ENCODE measurements at regions not wholly inside any gene's neighbourhood (a gene's known extent, or its start where the extent isn't known, plus 50 kb on each side); places are given as distances from the start of the nearest gene placed in this dataset.
"Not testable (repeated sequence)": the region's sequence is repeated elsewhere in the genome, so short reads cannot be mapped to it uniquely, and the experiment has no call there.

- Histone ChIP-seq H3K4me2 (replicated peaks; ENCODE audit: low read depth, low read length, poor library complexity, severe bottlenecking) (no peak overlapping the region), H3K4me3 (ENCODE audit: control extremely low read depth in 1 of 5, extremely low read depth in 1 of 5, insufficient read depth in 1 of 5, low read depth in 2 of 5, low read length in 4 of 5) (no peak overlapping the region), H4K20me1 (ENCODE audit: control insufficient read depth, insufficient read depth, low read length, poor library complexity, severe bottlenecking) (no peaks in the 10 kb centered on the region), H3K9ac (ENCODE audit: low read length) (no peak overlapping the region), H3K4me1 (ENCODE audit: control insufficient read depth in 2 of 2, insufficient read depth in 2 of 2, low read length in 2 of 2) (no peaks in the 10 kb centered on the region), H2AFZ (ENCODE audit: insufficient read depth, low read depth, low read length, poor library complexity, severe bottlenecking) (no peak overlapping the region), H3K27ac (ENCODE audit: low read length in 2 of 2) (no peak overlapping the region), H3K9me3 (ENCODE audit: control extremely low read depth in 1 of 3, control insufficient read depth in 2 of 3, insufficient read depth in 1 of 3, low read length in 2 of 3) (no peaks in the 10 kb centered on the region), H3K36me3 (replicated peaks in 1 of 2; ENCODE audit: control extremely low read depth in 1 of 2, control insufficient read depth in 1 of 2, extremely low read depth in 1 of 2, insufficient read depth in 2 of 2, low read length in 1 of 2) (no peaks in the 10 kb centered on the region), H3K27me3 (replicated peaks in 1 of 4; ENCODE audit: control extremely low read depth in 1 of 4, control insufficient read depth in 3 of 4, insufficient read depth in 4 of 4, low read length in 3 of 4) (no peaks in the 10 kb centered on the region), H3K79me2 (ENCODE audit: control insufficient read depth, insufficient read depth, low read length) (no peaks in the 10 kb centered on the region)
- no peaks in the 10 kb centered on the region for H3K4me1 Mint-ChIP-seq
- peaks cover 4% of the 10 kb centered on the region for H3K9me3 Mint-ChIP-seq (ENCODE audit: insufficient read depth)
- no peak for ATAC-seq (ENCODE audit: low read depth)
- peak; percentile 2 for DNase-seq
- H3K4me3 Mint-ChIP-seq = no peak overlapping the region
- POLR2A ChIA-PET = no interaction called here
- intact Hi-C loops (cut with micrococcal nuclease) = no loop called here
- CTCF ChIA-PET = no interaction called here
- H3K27ac Mint-ChIP-seq = no peak overlapping the region
- TF ChIP-seq EZH2 (IDR thresholded peaks at IDR 0.05; ENCODE audit: borderline replicate concordance, insufficient read depth, low read depth, low read length, poor library complexity, severe bottlenecking) = no peak
- TF ChIP-seq, protein P1, sequence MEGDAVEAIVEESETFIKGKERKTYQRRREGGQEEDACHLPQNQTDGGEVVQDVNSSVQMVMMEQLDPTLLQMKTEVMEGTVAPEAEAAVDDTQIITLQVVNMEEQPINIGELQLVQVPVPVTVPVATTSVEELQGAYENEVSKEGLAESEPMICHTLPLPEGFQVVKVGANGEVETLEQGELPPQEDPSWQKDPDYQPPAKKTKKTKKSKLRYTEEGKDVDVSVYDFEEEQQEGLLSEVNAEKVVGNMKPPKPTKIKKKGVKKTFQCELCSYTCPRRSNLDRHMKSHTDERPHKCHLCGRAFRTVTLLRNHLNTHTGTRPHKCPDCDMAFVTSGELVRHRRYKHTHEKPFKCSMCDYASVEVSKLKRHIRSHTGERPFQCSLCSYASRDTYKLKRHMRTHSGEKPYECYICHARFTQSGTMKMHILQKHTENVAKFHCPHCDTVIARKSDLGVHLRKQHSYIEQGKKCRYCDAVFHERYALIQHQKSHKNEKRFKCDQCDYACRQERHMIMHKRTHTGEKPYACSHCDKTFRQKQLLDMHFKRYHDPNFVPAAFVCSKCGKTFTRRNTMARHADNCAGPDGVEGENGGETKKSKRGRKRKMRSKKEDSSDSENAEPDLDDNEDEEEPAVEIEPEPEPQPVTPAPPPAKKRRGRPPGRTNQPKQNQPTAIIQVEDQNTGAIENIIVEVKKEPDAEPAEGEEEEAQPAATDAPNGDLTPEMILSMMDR (IDR thresholded peaks at IDR 0.05) = no peak
- 90% methylated on average over 2 of the region's 3 CpGs for WGBS (ENCODE audit: insufficient coverage)
- no peaks in the 10 kb centered on the region for H3K27me3 Mint-ChIP-seq
Measured at GRCh38 chr5:92144824-92145223, 761.7 kb upstream of the ARRDC3 start.

- H2AFZ ChIP-seq (ENCODE audit: insufficient read depth, low read depth, low read length, poor library complexity, severe bottlenecking); H3K4me3 Mint-ChIP-seq; H3K9me3 Mint-ChIP-seq (ENCODE audit: insufficient read depth); intact Hi-C loops (cut with micrococcal nuclease); H3K4me1 ChIP-seq (ENCODE audit: control insufficient read depth in 2 of 2, insufficient read depth in 2 of 2, low read length in 2 of 2); ATAC-seq (ENCODE audit: low read depth); DNase-seq; H4K20me1 ChIP-seq (ENCODE audit: control insufficient read depth, insufficient read depth, low read length, poor library complexity, severe bottlenecking); H3K4me3 ChIP-seq (ENCODE audit: control extremely low read depth in 1 of 5, extremely low read depth in 1 of 5, insufficient read depth in 1 of 5, low read depth in 2 of 5, low read length in 4 of 5); H3K4me1 Mint-ChIP-seq; CTCF ChIA-PET; H3K79me2 ChIP-seq (ENCODE audit: control insufficient read depth, insufficient read depth, low read length); H3K9ac ChIP-seq (ENCODE audit: low read length); H3K27me3 ChIP-seq (replicated peaks in 1 of 4; ENCODE audit: control extremely low read depth in 1 of 4, control insufficient read depth in 3 of 4, insufficient read depth in 4 of 4, low read length in 3 of 4); H3K27me3 Mint-ChIP-seq; H3K27ac Mint-ChIP-seq; H3K27ac ChIP-seq (ENCODE audit: low read length in 2 of 2); H3K36me3 ChIP-seq (replicated peaks in 1 of 2; ENCODE audit: control extremely low read depth in 1 of 2, control insufficient read depth in 1 of 2, extremely low read depth in 1 of 2, insufficient read depth in 2 of 2, low read length in 1 of 2); H3K9me3 ChIP-seq (ENCODE audit: control extremely low read depth in 1 of 3, control insufficient read depth in 2 of 3, insufficient read depth in 1 of 3, low read length in 2 of 3); H3K4me2 ChIP-seq (replicated peaks; ENCODE audit: low read depth, low read length, poor library complexity, severe bottlenecking); POLR2A ChIA-PET: not testable (repeated sequence)
- no CpG with 5 or more reads among the region's 5 CpGs for WGBS (ENCODE audit: insufficient coverage)
Measured at GRCh38 chr5:92132294-92132908, 749.3 kb upstream of the ARRDC3 start.

All from B cell (primary cell).